ENCODE measurements at regions not wholly inside any gene's neighbourhood (a gene's known extent, or its start where the extent isn't known, plus 50 kb on each side); places are given as distances from the start of the nearest gene placed in this dataset.
"Not testable (repeated sequence)": the region's sequence is repeated elsewhere in the genome, so short reads cannot be mapped to it uniquely, and the experiment has no call there.

DNA sequence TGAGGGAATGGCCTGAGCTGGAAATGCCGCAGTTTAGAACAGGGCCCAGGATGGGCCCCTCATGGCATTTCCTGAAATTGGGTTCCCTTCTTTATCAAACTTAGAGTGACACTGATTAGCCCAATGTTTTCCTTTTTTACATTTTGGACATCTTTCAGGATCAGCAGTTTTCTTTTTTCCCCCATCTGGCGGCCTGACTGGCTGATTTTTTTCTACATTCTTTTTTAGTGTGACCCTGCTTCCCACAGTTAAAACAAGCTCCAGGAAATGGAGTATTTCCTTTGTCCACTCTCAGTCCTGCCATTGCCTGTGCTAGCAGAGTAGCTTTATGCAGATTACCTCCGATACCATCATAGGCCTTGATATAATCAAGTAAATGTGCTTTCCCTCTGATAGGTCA, 185.8 kb upstream of the IGF1 start:
- not testable (repeated sequence) for DNase-seq (ENCODE audit: low spot score)

DNA sequence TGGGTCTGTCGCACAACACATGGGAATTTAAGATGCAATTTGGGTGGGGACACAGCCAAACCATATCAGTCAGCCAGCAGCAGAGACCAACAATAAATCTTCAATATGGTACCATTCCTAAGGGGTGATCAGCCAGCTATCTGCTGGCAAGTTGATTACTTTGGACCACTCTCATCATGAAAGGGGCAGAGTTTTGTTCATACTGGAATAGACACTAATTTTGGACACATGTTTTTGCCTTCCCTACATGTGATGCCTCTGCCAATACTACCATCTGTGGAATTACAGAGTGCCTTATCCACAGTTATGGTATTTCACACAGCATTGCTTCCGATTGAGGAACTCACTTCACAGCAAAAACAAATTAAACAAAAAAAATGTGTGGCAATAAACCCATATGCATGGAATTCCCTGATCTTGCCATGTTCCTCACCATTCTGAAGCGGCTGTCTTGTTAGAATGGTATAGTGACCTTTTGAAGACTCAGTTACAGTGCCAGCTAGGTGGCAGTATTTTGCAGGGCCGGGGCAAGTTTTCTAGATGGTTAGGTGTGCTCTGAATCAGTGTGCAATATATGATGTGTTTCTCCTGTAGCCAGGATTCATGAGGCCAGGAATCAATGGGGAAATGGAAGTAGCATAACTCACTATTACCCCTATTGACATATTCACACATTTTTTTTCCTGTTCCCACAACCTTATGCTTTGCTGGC, 179.0 kb upstream of the IGF1 start:
- peak; percentile 8 for DNase-seq (ENCODE audit: low spot score)

DNA sequence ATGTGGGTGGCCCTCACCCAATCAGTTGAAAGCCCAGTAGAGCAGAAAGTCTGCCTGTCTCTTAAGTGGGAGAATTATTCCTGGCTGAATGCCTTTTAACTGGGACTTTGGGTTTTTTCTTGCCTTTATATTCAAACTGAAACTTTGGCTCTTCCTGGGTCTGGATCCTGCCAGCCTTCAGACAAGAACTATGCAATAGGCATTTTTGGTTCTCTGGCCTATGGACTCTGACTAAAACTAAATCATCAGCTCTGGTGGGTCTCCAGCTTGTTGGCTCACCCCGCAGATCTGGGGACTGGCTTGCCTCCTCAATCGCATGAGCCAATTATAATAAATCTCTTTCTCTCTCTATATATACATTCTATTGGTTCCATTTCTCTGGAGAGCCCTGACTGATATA, 173.0 kb upstream of the IGF1 start:
- no peak for DNase-seq (ENCODE audit: low spot score)

- no peak for DNase-seq (ENCODE audit: low spot score)
Measured at GRCh38 chr12:102652645-102653313, 172.4 kb upstream of the IGF1 start.

- no peak for DNase-seq (ENCODE audit: low spot score)
Measured at GRCh38 chr12:102645968-102646367, 165.6 kb upstream of the IGF1 start.

DNA sequence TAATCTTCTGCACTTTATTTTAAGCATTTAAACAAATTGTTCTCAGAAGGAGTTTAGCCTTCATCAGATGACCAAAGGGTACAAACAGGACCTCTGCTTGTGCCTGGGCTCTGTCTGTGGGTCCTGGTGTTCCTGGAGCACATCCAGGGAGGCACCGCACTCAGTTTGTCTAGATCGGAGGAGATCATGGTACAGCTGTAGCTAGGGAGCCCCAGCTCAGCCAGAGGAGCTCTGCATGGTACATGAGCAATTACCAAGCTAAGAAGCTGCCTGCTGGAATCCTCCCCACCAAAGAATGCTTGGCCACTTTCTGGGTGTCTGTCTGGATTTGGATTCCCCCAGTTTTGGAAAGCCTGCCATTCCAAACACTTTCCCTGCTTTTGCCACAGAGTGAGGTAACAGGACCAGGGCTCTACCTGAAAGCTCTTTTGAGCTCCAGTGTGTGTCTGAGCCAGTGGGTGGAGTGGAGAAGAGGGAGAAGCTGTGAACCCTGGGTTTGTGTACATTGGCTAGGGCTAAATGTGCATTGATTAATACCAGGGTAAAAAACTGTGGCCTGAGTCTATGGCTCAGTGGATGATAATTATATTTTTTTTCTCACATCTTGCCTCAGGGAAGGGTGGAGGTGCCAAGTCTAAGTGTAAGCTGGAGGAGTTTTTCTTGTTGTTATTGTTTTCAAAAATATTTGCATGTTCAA, 163.7 kb upstream of the IGF1 start:
- DNase-seq (ENCODE audit: low spot score): no peak

GRCh38 chr12:102642199-102642598, 161.8 kb upstream of the IGF1 start:
- no peak for DNase-seq (ENCODE audit: low spot score)

GRCh38 chr12:102640658-102641057, 160.3 kb upstream of the IGF1 start:
- DNase-seq (ENCODE audit: low spot score): not testable (repeated sequence)

GRCh38 chr12:102638777-102639176, 158.4 kb upstream of the IGF1 start:
- DNase-seq (ENCODE audit: low spot score): no peak

DNA sequence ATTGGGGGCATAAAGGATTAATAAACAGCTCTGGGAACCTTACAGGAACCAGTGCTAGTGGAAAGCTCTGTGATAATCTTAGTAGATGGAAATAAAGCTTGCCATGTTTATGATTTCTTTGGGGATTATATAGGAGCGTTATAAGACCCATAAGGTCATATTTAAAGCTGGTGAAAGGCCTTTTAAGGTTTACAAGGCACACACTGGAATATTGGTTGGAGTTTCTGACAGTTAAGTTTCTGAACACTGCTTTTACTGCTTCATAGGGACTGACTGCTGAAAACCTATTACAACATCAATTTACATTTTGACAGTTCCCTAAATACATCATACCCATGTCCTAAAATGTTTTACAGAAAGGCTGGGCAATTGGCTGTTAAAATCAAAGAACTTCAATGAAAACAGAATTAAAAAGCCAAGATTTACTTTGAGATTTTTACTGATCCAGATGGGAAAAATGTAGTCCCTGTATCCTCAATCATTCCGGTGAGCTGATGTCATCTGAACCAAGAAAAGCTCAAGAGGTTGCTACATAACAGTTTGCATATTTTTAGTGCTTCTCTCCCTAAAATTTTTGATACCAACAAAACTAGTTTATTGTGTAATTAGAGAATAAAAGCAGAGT, 153.7 kb upstream of the IGF1 start:
- DNase-seq (ENCODE audit: low spot score): no peak

GRCh38 chr12:102631274-102631673, 150.9 kb upstream of the IGF1 start:
- no peak for DNase-seq (ENCODE audit: low spot score)

GRCh38 chr12:102629262-102629888, 149.0 kb upstream of the IGF1 start:
- no peak for DNase-seq (ENCODE audit: low spot score)

- no peak for DNase-seq (ENCODE audit: low spot score)
Measured at GRCh38 chr12:102625819-102626218, 145.5 kb upstream of the IGF1 start.

DNA sequence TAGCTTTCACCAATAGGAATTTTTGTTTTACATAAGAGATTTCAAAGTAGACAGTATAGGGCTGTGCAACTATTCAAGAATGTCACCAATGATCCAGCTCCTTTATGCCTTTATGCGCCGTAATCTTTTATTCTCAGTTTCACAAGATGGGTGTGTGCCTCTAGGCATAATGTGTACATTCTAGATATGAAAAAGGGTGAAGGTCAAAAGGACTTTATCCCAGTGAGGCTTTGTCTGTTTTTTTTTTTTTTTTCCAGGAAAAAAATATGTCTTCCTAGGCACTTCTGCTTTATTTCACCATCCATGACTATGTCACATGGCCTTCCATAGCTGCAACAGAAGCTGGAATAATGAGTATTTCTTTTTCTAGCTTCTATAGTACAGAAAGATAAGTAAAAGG, 142.3 kb upstream of the IGF1 start:
- no peak for DNase-seq (ENCODE audit: low spot score)

- DNase-seq (ENCODE audit: low spot score): no peak
Measured at GRCh38 chr12:102618197-102618877, 138.0 kb upstream of the IGF1 start.

DNA sequence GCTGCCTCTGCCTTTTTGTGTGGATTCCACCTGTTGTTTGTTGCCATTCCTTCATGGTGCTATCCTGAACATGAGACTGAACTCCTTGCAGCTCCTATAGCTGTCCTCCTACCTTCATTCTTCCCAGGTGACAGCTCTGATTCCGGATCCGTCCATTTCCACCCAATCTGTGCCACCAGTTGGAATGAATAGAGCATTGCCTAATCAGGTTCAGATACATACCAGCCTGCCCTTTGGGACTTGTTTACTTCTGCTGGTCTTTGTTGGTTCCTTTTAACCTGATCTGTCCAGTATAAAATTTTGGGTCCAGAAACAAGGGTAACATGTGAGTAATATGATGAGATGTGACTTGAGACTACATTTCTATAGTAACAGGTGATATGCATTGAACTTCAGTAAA, 136.3 kb upstream of the IGF1 start:
- DNase-seq (ENCODE audit: low spot score): no peak

DNA sequence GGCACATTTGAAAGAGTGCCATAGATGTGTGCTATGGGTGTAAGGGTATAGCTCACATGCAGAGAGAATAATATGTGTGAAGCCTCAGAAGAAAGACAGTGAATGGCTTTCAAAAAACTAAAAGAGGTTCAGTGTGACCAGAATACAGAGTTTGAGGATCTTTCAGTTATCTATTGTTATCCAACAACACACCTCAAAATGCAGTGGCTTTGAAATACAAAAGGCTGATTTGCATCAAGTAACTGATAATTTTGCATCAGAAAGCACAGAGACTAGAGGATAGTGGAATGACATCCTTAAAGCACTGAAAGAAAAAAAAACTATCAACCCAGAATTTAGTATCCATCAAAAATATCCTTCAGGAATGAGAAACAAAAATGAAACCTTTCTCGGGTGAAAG, 131.6 kb upstream of the IGF1 start:
- no peak for DNase-seq (ENCODE audit: low spot score)

DNA sequence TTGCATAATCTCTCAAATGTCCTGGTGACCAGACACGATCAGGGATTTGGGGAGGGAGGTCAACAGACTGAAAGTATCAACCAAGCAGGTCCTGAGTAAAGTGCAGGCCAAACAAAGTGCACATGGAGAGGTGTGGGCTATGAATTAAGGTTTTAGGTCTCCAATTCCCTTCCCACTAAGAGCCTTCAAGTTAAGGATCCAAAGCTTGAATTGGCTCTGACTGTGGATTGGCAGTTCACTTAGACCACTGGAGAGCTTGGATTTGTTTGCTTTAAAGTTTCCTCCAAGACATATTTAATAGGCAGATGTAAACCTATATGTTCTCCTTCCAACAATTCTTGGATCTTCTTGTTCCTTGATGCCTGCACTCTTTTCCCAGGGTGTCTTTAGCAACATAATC, 129.6 kb upstream of the IGF1 start:
- no peak for DNase-seq (ENCODE audit: low spot score)

GRCh38 chr12:102603021-102603420, 122.7 kb upstream of the IGF1 start:
- DNase-seq (ENCODE audit: low spot score): no peak

- no peak for DNase-seq (ENCODE audit: low spot score)
Measured at GRCh38 chr12:102602521-102602920, 122.2 kb upstream of the IGF1 start.

GRCh38 chr12:102601621-102602020, 121.3 kb upstream of the IGF1 start:
- no peak for DNase-seq (ENCODE audit: low spot score)

DNA sequence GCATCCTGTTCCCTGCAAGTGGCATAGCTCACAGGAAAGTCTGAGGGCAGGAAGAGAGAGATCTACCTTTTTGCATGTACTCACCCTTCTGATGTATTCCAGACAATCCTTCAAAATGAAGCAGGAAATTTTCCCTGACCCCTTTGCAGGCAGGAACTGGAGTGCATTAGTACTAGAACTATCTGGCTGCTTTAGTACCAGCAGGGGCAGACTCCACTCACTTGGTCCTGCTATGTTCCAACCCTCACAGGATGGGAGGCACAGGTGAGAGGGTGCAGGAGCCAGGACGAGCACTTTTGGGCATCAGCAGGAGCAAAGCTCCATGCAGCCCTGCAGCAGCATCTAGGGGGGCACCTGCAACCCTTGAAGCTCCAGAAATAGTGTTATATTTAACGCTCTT, 116.3 kb upstream of the IGF1 start:
- no peak for DNase-seq (ENCODE audit: low spot score)
